Lung (tissue), 11 donors: ENCODE measurements at regions not wholly inside any gene's neighbourhood (a gene's known extent, or its start where the extent isn't known, plus 50 kb on each side); places are given as distances from the start of the nearest gene placed in this dataset.

ENCODE experiments used
- ATAC-seq: fragments of 200-7000 bp; cut with Tn5 transposase; one replicate; pipeline ENCODE4 v1.9.1; 2020; ENCODE audit warnings: moderate number of reproducible peaks; ENCODE audit not compliant: insufficient read depth, low FRiP score
- DNase-seq, 3 donors: peaks; one replicate each; pipeline ENCODE4 v3.0.0-alpha.2; 2013 to 2017
- H3K27ac ChIP-seq, 2 donors: one replicate each; pipeline ENCODE4 v1.5.1; 2013; ENCODE audit warnings: mild to moderate bottlenecking in 2 of 2, moderate library complexity in 2 of 2, control low read depth in 1 of 2, inconsistent platforms in 1 of 2, low read depth in 1 of 2, low read length in 1 of 2
- H3K27me3 ChIP-seq, 3 donors: one replicate each; pipeline ENCODE4 v1.5.1; 2013; ENCODE audit warnings: low read length in 2 of 3; ENCODE audit not compliant: control insufficient read depth in 3 of 3, insufficient read depth in 3 of 3
- H3K36me3 ChIP-seq, 4 donors: one replicate each; pipeline ENCODE4 v1.5.1; 2013; ENCODE audit warnings: low read length in 4 of 4, mild to moderate bottlenecking in 1 of 4, moderate library complexity in 1 of 4; ENCODE audit not compliant: control insufficient read depth in 4 of 4, insufficient read depth in 4 of 4
- H3K4me1 ChIP-seq, 5 donors: one replicate each; pipeline ENCODE4 v1.5.1; 2013; ENCODE audit warnings: low read length in 5 of 5, mild to moderate bottlenecking in 2 of 5, moderate library complexity in 1 of 5; ENCODE audit not compliant: control insufficient read depth in 5 of 5, insufficient read depth in 5 of 5
- H3K4me3 ChIP-seq: one replicate; pipeline ENCODE4 v1.5.1; 2013; ENCODE audit warnings: mild to moderate bottlenecking, control low read depth, moderate library complexity
- H3K9ac ChIP-seq, 2 donors: one replicate each; pipeline ENCODE4 v1.5.1; 2013; ENCODE audit warnings: low read length in 2 of 2, control low read depth in 1 of 2; ENCODE audit not compliant: insufficient read depth in 1 of 2
- H3K9me3 ChIP-seq, 4 donors: one replicate each; pipeline ENCODE4 v1.5.1; 2013; ENCODE audit warnings: low read length in 3 of 4, mild to moderate bottlenecking in 1 of 4, moderate library complexity in 1 of 4; ENCODE audit not compliant: control insufficient read depth in 4 of 4, insufficient read depth in 3 of 4
- CTCF ChIP-seq: IDR thresholded peaks from 2 replicates; pipeline ENCODE4 v1.5.1; 2012; ENCODE audit warnings: mild to moderate bottlenecking; ENCODE audit errors: control extremely low read depth, extremely low read depth
- WGBS, 2 donors: extraction: QIAGEN DNeasy Blood & Tissue Kit; methylation state at CpG; one replicate each; pipeline ENCODE4 v1.1.7; 2013; 5-methylcytosine and 5-hydroxymethylcytosine counted together
- donor health status: control.
- donor health status: control.
- donor health status: Bipolar disorder and iron deficiency.
- donor health status: healthy.
- donor health status: DM: yes; HTN: yes; CAD: no.

DNA sequence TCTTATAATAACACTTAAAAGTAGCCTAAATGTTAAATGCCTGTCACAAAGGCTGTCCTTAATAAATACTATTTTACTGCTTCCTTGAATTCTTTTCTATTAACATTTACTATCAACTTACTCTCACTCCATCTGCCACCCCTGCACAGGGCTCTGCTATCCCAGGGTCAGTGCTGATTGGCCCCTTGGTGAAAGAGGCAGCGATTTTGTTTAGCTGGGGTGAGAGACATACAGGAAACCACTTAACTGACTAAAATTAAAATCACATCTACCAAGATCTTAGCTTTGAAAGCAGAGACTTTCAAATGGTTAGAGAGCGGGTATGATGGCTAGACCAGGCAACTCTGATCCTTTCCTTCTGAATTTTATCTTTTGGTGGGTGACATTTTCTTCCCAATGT is 149.9 kb upstream of the HTR2A start:
- 53 to 62% methylated on average over 2 of the region's 2 CpGs for WGBS, 2 donors
- DNase-seq (no peak), ATAC-seq (no peak)
- peaks cover 0 to 8% (median 0%) of the 10 kb centered on the region in 5 donors for H3K4me1 ChIP-seq
- no peaks in the 10 kb centered on the region for H3K9me3 ChIP-seq
- no peak overlapping the region for H3K4me3 ChIP-seq
- no peak overlapping the region for H3K27ac ChIP-seq
- no peak overlapping the region for H3K9ac ChIP-seq
- H3K27me3 ChIP-seq, result no peaks in the 10 kb centered on the region
- no peak for TF ChIP-seq CTCF
- H3K36me3 ChIP-seq, result no peaks in the 10 kb centered on the region

DNA sequence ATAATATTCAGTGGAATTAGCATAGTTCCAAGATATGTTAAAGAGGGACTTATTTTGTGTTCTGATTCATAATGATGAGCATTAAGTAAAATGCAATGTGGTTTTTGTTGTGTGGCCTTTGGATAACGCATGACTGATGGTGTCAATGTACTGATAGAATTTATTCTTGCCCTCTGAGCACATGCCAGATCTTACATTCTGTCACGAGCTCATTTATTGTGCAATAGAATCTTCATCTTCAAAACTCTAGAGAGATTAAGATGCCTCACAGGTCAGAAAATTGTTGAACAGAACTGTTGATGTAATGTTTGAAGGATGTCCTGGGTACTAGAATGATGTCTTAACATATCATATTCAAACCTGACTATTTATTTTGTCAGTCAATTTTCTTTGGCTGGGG is 148.0 kb upstream of the HTR2A start:
- Histone ChIP-seq H3K9ac (no peak overlapping the region), H3K27ac (no peak overlapping the region), H3K27me3 (no peaks in the 10 kb centered on the region), H3K4me1 (peaks cover 0 to 8% (median 0%) of the 10 kb centered on the region in 5 donors), H3K9me3 (no peaks in the 10 kb centered on the region), H3K4me3 (no peak overlapping the region), H3K36me3 (no peaks in the 10 kb centered on the region)
- DNase-seq (no peak), ATAC-seq (no peak)
- TF ChIP-seq CTCF, result no peak
- WGBS, 2 donors, result 74 to 83% methylated on average over 2 of the region's 2 CpGs

DNA sequence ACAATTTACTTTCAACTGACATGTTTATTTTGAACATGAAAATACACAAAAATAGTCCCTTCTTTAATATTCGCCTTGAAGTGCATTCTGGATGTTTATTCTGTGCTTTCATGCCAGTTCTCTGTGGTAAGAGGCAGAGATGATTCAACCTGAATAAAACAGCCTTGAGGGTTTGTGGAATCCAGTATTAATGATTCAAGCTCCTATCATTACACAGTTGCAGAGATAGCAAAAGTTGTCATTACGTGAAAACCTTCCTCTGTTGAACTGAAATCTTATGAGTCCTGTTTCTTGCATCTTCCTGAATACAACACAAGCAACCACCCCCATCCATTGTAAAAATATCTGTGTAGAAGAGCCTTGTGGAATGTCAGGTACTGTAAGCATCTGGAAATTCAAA is 142.3 kb upstream of the HTR2A start:
- no peak for TF ChIP-seq CTCF
- peaks cover 0 to 10% (median 0%) of the 10 kb centered on the region in 5 donors for H3K4me1 ChIP-seq
- 68 to 88% methylated on average over 2 of the region's 2 CpGs for WGBS, 2 donors
- H3K36me3 ChIP-seq, result no peaks in the 10 kb centered on the region
- DNase-seq (no peak), ATAC-seq (no peak)
- H3K9ac ChIP-seq, result no peak overlapping the region
- H3K4me3 ChIP-seq, result no peak overlapping the region
- H3K9me3 ChIP-seq, result peaks cover 0 to 3% (median 0%) of the 10 kb centered on the region in 4 donors
- H3K27me3 ChIP-seq, result no peaks in the 10 kb centered on the region
- H3K27ac ChIP-seq, result no peak overlapping the region

GRCh38 chr13:47038188-47038587 is 141.3 kb upstream of the HTR2A start:
- no peaks in the 10 kb centered on the region for H3K27me3 ChIP-seq
- peaks cover 0 to 10% (median 0%) of the 10 kb centered on the region in 5 donors for H3K4me1 ChIP-seq
- no peaks in the 10 kb centered on the region for H3K36me3 ChIP-seq
- H3K9ac ChIP-seq, result no peak overlapping the region
- H3K4me3 ChIP-seq, result no peak overlapping the region
- ATAC-seq, result no peak
- TF ChIP-seq CTCF, result no peak
- WGBS, 2 donors, result 92 to 97% methylated on average over 1 of the region's 1 CpG
- no peak for DNase-seq
- H3K9me3 ChIP-seq, result peaks cover 0 to 3% (median 0%) of the 10 kb centered on the region in 4 donors
- H3K27ac ChIP-seq, result no peak overlapping the region
